ENCODE measurements at regions not wholly inside any gene's neighbourhood (a gene's known extent, or its start where the extent isn't known, plus 50 kb on each side); places are given as distances from the start of the nearest gene placed in this dataset.

- Mint-ChIP-seq H3K27me3 (ENCODE audit: unreplicated experiment) (peaks cover 2% of the 10 kb centered on the region), H3K4me1 (ENCODE audit: unreplicated experiment) (no peaks in the 10 kb centered on the region), H3K27ac (ENCODE audit: unreplicated experiment) (no peak overlapping the region), H3K4me3 (ENCODE audit: unreplicated experiment) (no peak overlapping the region), H3K9me3 (ENCODE audit: unreplicated experiment) (no peaks in the 10 kb centered on the region), H3K36me3 (ENCODE audit: low read depth, unreplicated experiment) (no peaks in the 10 kb centered on the region)
- no peak for TF ChIP-seq CTCF (IDR thresholded peaks at IDR 0.05; ENCODE audit: unreplicated experiment)
- no peak for DNase-seq (ENCODE audit: low spot score)
Observed at GRCh38 chr5:71973563-71973962, 133.7 kb upstream of the MAP1B start.

- no peaks in the 10 kb centered on the region for H3K4me1 Mint-ChIP-seq (ENCODE audit: unreplicated experiment)
- peaks cover 2% of the 10 kb centered on the region for H3K27me3 Mint-ChIP-seq (ENCODE audit: unreplicated experiment)
- H3K9me3 Mint-ChIP-seq (ENCODE audit: unreplicated experiment), result no peaks in the 10 kb centered on the region
- no peak overlapping the region for H3K27ac Mint-ChIP-seq (ENCODE audit: unreplicated experiment)
- H3K4me3 Mint-ChIP-seq (ENCODE audit: unreplicated experiment), result no peak overlapping the region
- H3K36me3 Mint-ChIP-seq (ENCODE audit: low read depth, unreplicated experiment), result no peaks in the 10 kb centered on the region
- no peak for DNase-seq (ENCODE audit: low spot score)
- TF ChIP-seq CTCF (IDR thresholded peaks at IDR 0.05; ENCODE audit: unreplicated experiment), result no peak
Observed at GRCh38 chr5:71974165-71974564, 133.1 kb upstream of the MAP1B start.

GRCh38 chr5:71974622-71975021, 132.7 kb upstream of the MAP1B start:
- H3K9me3 Mint-ChIP-seq (ENCODE audit: unreplicated experiment), result no peaks in the 10 kb centered on the region
- DNase-seq (ENCODE audit: low spot score), result no peak
- H3K4me3 Mint-ChIP-seq (ENCODE audit: unreplicated experiment), result no peak overlapping the region
- no peak overlapping the region for H3K27ac Mint-ChIP-seq (ENCODE audit: unreplicated experiment)
- H3K27me3 Mint-ChIP-seq (ENCODE audit: unreplicated experiment), result peaks cover 2% of the 10 kb centered on the region
- no peaks in the 10 kb centered on the region for H3K36me3 Mint-ChIP-seq (ENCODE audit: low read depth, unreplicated experiment)
- TF ChIP-seq CTCF (IDR thresholded peaks at IDR 0.05; ENCODE audit: unreplicated experiment), result no peak
- H3K4me1 Mint-ChIP-seq (ENCODE audit: unreplicated experiment), result no peaks in the 10 kb centered on the region

GRCh38 chr5:71976449-71976848, 130.8 kb upstream of the MAP1B start:
- no peak overlapping the region for H3K4me3 Mint-ChIP-seq (ENCODE audit: unreplicated experiment)
- peaks cover 2% of the 10 kb centered on the region for H3K27me3 Mint-ChIP-seq (ENCODE audit: unreplicated experiment)
- no peak overlapping the region for H3K27ac Mint-ChIP-seq (ENCODE audit: unreplicated experiment)
- no peak for DNase-seq (ENCODE audit: low spot score)
- no peaks in the 10 kb centered on the region for H3K36me3 Mint-ChIP-seq (ENCODE audit: low read depth, unreplicated experiment)
- TF ChIP-seq CTCF (IDR thresholded peaks at IDR 0.05; ENCODE audit: unreplicated experiment), result no peak
- no peaks in the 10 kb centered on the region for H3K9me3 Mint-ChIP-seq (ENCODE audit: unreplicated experiment)
- H3K4me1 Mint-ChIP-seq (ENCODE audit: unreplicated experiment), result no peaks in the 10 kb centered on the region

- H3K4me1 Mint-ChIP-seq (ENCODE audit: unreplicated experiment), result no peaks in the 10 kb centered on the region
- DNase-seq (ENCODE audit: low spot score), result no peak
- H3K36me3 Mint-ChIP-seq (ENCODE audit: low read depth, unreplicated experiment), result no peaks in the 10 kb centered on the region
- peaks cover 1% of the 10 kb centered on the region for H3K27me3 Mint-ChIP-seq (ENCODE audit: unreplicated experiment)
- TF ChIP-seq CTCF (IDR thresholded peaks at IDR 0.05; ENCODE audit: unreplicated experiment), result no peak
- H3K9me3 Mint-ChIP-seq (ENCODE audit: unreplicated experiment), result no peaks in the 10 kb centered on the region
- no peak overlapping the region for H3K27ac Mint-ChIP-seq (ENCODE audit: unreplicated experiment)
- no peak overlapping the region for H3K4me3 Mint-ChIP-seq (ENCODE audit: unreplicated experiment)
Observed at GRCh38 chr5:71977311-71977710, 130.0 kb upstream of the MAP1B start.
